Stimulated activated CD4-positive, alpha-beta T cell treated with anti-CD3 and anti-CD28 coated beads, Interleukin-4, amount 100 ng/mL, for 24 hours (primary cell): ENCODE measurements at regions not wholly inside any gene's neighbourhood (a gene's known extent, or its start where the extent isn't known, plus 50 kb on each side); places are given as distances from the start of the nearest gene placed in this dataset.
"Not testable (repeated sequence)": the region's sequence is repeated elsewhere in the genome, so short reads cannot be mapped to it uniquely, and the experiment has no call there.

Source experiments
- DNase-seq: peaks from one replicate; pipeline ENCODE4 v3.0.0-alpha.2; 2020

DNA sequence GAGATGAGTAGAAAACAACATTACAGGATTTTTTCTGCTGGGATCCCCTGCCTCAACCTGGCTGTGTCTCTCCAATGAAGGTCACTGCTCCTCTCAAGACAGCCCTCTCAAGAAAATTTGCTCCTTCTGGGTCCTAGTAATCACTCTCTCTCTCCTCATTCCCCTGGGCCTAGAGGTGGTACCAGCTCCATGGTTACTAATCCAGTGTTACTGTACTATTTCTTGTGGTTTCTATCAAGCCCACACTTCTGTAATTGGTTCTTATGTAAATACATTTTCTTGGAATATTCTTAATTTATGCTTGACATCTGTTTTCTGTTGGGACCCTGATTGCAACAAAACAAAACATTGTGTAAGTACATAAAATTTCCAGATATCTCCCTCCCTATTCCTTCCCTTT lies 123.8 kb upstream of the RORB start:
- no peak for DNase-seq

DNA sequence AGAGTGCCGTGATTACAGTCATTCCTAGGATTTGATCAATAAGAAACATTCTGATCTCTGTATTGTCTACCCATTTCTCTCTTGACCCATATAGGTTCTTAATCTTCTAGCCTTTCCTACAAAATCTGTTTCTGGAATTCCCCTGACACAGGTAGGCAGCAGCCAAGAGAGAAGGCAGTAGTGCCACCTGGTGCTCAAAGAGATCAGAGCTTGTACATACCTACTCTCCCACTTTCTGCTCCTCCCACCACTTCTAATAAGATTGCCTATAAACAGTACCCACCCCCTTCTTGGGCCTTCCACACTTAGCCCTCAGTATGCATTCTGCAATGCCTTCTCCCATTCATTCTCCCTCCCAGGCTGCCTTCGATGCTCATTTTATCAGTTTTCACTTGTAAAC lies 117.4 kb upstream of the RORB start:
- no peak for DNase-seq

DNA sequence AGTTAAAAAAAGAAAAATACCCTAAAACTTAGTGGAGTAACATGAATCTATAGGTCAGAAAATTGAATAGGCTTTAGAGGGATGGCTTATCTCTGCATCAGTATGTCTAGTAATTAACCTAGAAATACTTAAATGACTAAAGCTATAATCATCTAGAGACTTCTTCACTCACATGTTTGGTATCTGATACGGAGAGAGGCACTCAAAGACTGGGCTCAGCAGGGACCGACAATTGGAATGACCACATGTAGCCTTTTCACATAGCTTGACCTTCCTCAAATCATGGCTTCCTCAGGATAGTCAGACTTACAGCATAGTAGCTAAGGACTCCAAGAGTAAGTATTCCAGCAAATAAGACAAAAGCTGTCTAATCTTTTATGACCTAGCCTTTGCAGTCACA lies 105.3 kb upstream of the RORB start:
- no peak for DNase-seq

DNA sequence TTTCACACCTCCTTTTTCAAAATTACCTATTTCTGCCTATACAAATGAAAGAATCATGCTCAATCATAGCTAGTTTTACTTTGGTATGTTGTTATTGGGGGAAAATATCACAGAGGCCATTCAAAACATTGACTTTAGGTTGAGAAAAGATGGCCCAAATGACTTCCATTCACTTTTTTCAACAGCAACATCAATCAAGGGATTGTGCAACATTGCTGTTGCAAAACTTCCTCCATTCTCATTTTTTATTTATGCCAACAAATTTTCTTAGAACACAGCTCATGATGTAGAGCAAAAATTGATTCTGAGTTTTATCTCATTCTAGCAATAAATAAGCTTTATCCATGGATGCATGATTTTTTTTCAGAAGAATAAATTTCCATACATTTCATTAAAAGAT lies 93.6 kb upstream of the RORB start:
- no peak for DNase-seq

DNA sequence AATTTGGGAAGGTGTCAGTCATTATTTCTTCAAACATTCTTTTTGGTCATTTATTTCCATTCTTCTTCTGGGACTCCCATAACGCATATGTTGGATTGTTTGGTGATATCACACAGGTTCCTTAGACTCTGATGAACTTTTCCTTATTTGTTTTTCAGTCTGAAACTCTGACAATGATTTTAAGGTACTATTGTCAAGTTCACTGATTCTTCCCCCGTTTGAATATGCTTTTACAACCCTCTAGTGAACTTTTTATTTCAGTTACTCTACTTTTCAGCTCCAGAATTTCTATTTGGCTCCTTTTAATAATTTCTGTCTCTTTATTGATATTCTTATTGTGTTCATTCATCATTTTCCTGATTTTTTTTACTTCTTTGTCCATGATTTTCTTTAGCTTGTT lies 92.5 kb upstream of the RORB start:
- no peak for DNase-seq

DNA sequence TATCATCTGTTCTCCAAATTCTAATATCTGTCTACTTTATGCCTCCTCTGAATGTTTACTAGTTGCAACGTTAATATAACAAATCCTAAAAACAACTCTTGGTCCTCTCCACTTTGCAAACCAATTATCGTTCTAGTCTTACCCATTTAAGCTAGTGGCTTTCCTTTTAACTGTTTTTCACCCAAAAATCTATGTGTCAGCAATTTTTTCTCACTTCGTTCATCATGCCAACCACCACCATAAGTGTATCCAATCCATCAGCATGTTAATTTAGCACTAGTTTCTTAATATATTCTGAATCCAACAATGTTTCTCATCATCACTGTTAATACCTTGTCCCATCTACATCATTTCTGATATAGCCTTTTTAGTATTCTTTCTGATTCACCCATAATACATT lies 90.0 kb upstream of the RORB start:
- no peak for DNase-seq

DNA sequence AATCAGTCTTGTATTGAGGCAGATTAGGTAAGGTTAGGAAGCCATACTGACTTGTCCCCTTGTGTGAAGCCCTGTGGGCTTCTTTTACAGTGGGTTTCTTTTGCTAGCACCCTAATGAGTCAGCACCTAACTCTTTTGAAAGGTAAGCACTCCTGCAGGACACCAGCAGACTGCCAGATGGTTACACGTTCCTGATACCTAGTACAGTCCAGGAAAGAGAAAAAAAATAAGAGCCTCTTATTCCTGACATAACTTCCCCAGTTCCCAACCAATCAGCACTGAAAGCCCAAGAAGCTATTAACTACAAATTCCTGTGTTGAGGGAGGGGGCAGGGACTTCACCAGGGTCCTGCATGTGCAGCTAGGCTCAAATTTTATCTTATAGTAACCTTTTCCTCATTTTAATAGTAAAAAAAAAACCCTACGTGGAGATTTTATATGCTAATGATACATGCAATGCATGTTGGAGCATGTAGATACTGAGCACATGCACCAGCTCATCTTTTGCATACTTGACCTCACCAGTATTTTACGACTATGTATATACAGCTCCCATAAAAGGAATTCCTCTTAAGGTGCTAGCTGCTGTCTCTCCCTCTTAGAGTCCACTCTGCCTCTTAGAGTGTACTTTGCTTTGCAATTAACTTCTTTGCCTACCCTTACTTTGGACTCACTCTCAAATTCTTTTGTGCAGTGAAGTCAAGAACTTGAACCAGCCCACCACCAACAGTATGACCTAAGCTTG lies 84.7 kb upstream of the RORB start:
- no peak for DNase-seq

DNA sequence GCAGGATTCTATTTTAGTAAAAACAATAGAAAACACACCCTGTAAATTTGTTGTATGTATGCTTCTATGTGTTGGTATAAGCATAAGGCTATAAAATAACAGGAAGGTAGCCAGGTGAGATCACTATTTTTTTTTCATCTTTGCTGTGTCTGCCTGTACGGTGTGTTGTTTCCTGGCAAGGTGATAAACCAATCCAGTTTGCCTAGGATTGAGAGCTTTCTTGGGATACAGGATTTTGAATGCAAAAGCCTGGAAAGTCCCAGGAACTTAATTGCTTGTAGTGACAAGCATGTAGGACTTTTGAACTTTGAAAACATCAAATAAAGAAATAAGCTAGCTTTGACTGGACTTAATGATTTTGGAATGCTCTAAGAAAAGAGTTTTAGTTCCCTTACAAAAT lies 83.3 kb upstream of the RORB start:
- DNase-seq: no peak

DNA sequence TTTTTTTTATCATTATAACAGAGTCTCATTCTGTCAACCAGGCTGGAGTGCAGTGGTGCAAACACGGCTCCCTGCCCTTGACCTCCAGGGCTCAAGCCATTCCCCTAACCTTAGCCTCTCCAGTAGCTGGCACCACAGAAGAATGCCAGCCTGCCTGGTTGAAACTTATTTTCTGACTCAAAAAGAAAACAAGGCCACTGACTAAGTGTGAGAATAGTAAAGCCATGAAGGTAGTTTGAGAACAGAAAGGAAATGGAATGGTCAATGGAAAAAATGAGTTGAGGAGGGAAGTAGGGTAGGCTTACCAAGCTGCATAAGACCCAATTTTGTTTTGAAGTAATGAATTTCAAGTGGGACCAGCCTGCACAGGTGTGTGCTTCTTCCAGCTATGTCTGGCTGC lies 82.8 kb upstream of the RORB start:
- no peak for DNase-seq

DNA sequence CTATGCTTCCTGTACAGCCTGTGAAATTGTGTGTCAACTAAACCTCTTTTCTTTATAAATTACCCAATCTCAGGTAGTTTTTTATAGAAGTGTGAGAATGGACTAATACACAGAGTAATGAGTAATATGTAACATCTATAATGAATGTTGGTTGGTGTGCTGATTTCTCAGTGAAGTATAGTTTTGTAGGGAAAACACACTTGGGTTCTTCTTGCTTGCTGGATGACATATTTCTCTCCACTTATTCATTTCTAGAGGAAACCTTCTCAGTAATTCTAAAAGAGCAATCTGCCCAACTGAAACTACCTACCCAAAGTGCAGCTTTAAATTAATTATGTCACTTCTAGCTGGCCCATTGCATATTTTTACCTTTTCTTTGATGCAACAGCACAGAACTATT lies 81.1 kb upstream of the RORB start:
- no peak for DNase-seq

DNA sequence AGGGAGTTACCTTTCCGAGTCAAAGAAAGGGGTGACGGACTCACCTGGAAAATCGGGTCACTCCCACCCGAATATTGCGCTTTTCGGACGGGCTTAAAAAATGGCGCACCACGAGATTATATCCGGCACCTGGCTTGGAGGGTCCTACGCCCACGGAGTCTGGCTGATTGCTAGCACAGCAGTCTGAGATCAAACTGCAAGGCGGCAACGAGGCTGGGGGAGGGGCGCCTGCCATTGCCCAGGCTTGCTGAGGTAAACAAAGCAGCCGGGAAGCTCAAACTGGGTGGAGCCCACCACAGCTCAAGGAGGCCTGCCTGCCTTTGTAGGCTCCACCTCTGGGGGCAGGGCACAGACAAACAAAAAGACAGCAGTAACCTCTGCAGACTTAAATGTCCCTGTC lies 72.6 kb upstream of the RORB start:
- not testable (repeated sequence) for DNase-seq

DNA sequence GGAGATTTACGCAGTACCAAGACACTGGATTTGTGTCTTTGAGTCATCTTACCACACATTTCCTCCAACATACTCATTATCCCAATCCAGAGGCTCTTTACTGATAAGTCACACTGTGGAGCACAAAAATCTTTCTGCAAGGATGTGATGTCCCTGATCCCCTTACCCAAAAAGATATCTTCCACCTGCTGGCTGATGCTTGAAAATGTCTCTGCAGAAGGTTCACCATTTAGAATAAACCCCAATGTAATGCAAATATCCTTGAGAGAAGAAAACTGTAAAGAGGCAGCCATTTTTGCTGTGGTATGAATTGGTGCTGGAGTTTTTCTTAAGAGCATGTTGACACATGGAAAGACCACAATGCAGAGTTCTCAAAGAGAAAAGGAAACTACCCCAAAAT lies 65.7 kb upstream of the RORB start:
- DNase-seq: no peak

DNA sequence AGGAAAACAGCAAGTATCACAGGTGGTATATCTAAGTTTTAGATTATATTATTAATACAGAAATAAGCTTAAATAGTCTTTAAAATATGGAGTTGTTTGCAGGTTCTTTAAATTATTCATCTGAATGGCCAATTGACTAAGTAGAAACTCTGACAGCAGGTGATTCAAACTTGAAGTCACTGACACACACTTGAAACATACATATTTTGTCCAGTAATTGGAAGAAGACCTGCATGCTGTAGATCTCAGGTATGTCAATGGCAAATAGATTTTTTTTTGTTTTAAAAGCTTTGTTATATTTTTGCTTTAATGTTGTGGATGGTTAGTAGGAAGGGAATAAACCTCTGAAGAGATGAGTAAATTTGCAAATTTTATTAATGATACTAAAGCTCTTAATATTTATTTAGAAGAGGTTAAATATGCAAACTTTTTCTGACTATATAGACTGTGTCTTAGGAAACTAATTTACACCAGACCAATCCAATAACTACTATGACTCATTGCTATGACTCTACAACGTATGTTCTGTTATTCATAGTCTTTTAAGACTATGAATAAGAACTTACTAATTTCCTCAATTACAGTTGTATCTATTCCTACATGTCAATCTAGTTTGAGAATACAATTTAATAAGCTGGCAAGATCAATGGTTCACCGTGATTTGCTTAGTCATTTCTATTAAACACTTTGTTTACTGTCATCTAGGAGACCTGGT lies 53.9 kb upstream of the RORB start:
- no peak for DNase-seq

DNA sequence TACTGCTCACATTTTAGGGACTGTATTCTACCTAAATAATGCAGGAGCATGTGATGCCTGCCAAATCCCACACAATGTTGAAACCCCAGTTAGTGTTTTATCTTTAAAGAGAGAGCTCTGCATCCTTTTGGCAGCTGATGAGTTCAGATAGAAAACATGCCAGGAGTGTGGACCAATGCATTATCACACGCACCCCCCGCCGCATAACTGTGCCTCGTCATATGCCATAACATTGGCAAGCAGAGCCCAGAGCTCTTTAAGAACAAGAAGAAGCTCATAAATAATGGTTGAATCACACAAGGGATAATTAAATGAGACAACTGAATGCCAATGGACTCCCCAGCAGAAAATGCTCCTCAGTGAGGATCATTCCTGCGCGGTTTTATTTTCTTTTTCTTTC lies 52.8 kb upstream of the RORB start:
- DNase-seq: no peak
